ENCODE measurements at regions not wholly inside any gene's neighbourhood (a gene's known extent, or its start where the extent isn't known, plus 50 kb on each side); places are given as distances from the start of the nearest gene placed in this dataset.

GRCh38 chr17:71003736-71004135, 834.4 kb downstream of the KCNJ2 start:
- TF ChIP-seq, protein P1, sequence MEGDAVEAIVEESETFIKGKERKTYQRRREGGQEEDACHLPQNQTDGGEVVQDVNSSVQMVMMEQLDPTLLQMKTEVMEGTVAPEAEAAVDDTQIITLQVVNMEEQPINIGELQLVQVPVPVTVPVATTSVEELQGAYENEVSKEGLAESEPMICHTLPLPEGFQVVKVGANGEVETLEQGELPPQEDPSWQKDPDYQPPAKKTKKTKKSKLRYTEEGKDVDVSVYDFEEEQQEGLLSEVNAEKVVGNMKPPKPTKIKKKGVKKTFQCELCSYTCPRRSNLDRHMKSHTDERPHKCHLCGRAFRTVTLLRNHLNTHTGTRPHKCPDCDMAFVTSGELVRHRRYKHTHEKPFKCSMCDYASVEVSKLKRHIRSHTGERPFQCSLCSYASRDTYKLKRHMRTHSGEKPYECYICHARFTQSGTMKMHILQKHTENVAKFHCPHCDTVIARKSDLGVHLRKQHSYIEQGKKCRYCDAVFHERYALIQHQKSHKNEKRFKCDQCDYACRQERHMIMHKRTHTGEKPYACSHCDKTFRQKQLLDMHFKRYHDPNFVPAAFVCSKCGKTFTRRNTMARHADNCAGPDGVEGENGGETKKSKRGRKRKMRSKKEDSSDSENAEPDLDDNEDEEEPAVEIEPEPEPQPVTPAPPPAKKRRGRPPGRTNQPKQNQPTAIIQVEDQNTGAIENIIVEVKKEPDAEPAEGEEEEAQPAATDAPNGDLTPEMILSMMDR (IDR thresholded peaks at IDR 0.05) = no peak
- TF ChIP-seq POLR2A (IDR thresholded peaks at IDR 0.05) = no peak

Measured in Peyer's patch (tissue), 4 donors.